H1 (cell line): ENCODE measurements at regions not wholly inside any gene's neighbourhood (a gene's known extent, or its start where the extent isn't known, plus 50 kb on each side); places are given as distances from the start of the nearest gene placed in this dataset.

ENCODE experiments used
- CHD7 ChIP-seq: fragments of 300-600 bp; sonication (generic); IDR thresholded peaks from 2 replicates; pipeline ENCODE4 v1.7.1; 2012; ENCODE audit warnings: low read length, moderate library complexity, mild to moderate bottlenecking, inconsistent platforms; ENCODE audit not compliant: insufficient replicate concordance

- TF ChIP-seq CHD7 = no peak
- TF ChIP-seq, all 59 proteins: peak for 0
These were observed 212.8 kb upstream of the NOVA1 start (continued) for GRCh38 chr14:26810631-26811030.
